ENCODE measurements at regions not wholly inside any gene's neighbourhood (a gene's known extent, or its start where the extent isn't known, plus 50 kb on each side); places are given as distances from the start of the nearest gene placed in this dataset.

DNA sequence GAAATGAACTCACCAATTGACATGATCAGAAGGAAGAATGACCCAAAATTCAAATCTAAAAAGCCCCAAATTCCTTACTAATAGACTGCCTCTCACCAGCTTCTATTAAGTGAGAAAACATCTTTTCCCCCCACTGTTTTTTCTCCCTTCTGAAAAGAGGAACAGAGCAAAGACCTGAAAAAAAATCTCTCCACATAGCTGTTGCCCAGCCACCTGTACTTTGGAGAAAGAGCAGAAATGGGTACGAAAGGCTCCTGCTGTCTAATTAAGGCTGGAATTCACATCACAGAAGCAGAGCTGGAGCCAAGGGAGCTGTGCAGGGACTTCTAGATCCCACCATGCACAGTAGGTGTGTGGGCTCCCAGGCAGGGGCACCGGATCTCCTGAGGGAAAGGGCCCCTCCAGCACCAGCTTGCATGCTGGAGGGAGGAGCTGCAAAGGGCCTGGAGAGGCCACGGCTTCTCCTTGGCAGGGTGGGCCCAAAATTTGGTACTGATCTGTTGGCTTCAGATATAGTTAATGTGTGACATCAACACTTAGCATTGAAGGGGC, 73.2 kb upstream of the DUSP22 start:
- peak overlapping the region; percentile 72 for H3K9ac ChIP-seq (ENCODE audit: control insufficient read depth, insufficient read depth, low read length)
- in situ Hi-C loops (cut with MboI) (loop anchor here (10.0 kb wide), 1 partner anchor 176 kb away; the partner anchor contains the start of gene IRF4), intact Hi-C loops (cut with micrococcal nuclease; ENCODE audit: unreplicated experiment) (no loop called here)
- H3K4me3 ChIP-seq = peak overlapping the region; percentile 47; the same call in 1 of the 2 replicates
- DNase-seq (ENCODE audit: low read depth, low spot score) (peak; percentile 73), FAIRE-seq (no peak), ATAC-seq (peak; percentile 28)
- ChIA-PET SMC1A (ENCODE audit: uncharacterized antibody, unreplicated experiment) (interaction anchor here (0.6 to 24.5 kb wide), 23 partner anchors 7 to 335 kb away, joined by 3 to 748 read pairs (median 6); partner anchors contain the start of gene IRF4), POLR2A (interaction anchor here (0.8 to 10.4 kb wide), 10 partner anchors 8 to 171 kb away, joined by 3 to 139 read pairs (median 3); no protein-coding TSS in a partner anchor), CTCF (interaction anchor here (1.0 to 13.3 kb wide), 10 partner anchors 8 to 178 kb away, joined by 3 to 460 read pairs (median 6); no protein-coding TSS in a partner anchor), RAD21 (ENCODE audit: unreplicated experiment) (interaction anchor here (0.8 to 15.0 kb wide), 24 partner anchors 9 to 374 kb away, joined by 3 to 519 read pairs (median 8); partner anchors contain the start of genes DUSP22 and IRF4)
- TSS peak; percentile 71 for BruUV-seq (replicated peaks)
- no peaks in the 10 kb centered on the region for H3K27me3 ChIP-seq (replicated peaks in 1 of 2; ENCODE audit: control insufficient read depth in 2 of 2, insufficient read depth in 2 of 2, low read length in 1 of 2)
- 0% methylated on average over 3 of the region's 3 CpGs for WGBS (ENCODE audit: insufficient coverage, insufficient replicate concordance, low lambda C conversion rate, missing lambda C conversion rate)
- H3K36me3 ChIP-seq (ENCODE audit: control insufficient read depth in 2 of 2, insufficient read depth in 2 of 2, low read length in 1 of 2) = no peaks in the 10 kb centered on the region
- peaks cover under 1% of the 10 kb centered on the region; the same call in 1 of the 3 replicates for H3K9me3 ChIP-seq (replicated peaks; ENCODE audit: control insufficient read depth, insufficient read depth, low read length)
- H3K79me2 ChIP-seq (ENCODE audit: control insufficient read depth, insufficient read depth, low read length) = peaks cover 17% of the 10 kb centered on the region
- H3K27ac ChIP-seq (ENCODE audit: control insufficient read depth, insufficient read depth) = peak overlapping the region; percentile 94
- peaks cover 93% of the 10 kb centered on the region for H3K4me1 ChIP-seq (ENCODE audit: control insufficient read depth, insufficient read depth, low read length)
- no peak overlapping the region for H2AFZ ChIP-seq (ENCODE audit: control insufficient read depth, low read depth, low read length)
- H4K20me1 ChIP-seq (ENCODE audit: control insufficient read depth, insufficient read depth) = no peaks in the 10 kb centered on the region
- peak overlapping the region; percentile 77 for H3K4me2 ChIP-seq (ENCODE audit: control insufficient read depth, insufficient read depth)
- TF ChIP-seq ZBED1 (IDR thresholded peaks at IDR 0.05; ENCODE audit: borderline replicate concordance) (peak; percentile 58; the same call in 1 of the 2 replicates), NFXL1 (IDR thresholded peaks at IDR 0.05; ENCODE audit: borderline replicate concordance) (no peak), IKZF1 (conservative IDR thresholded peaks at IDR 0.05) (peak; percentile 58; the same call in 1 of the 2 replicates), JUNB (IDR thresholded peaks at IDR 0.05) (no peak), TCF12 (IDR thresholded peaks at IDR 0.05; ENCODE audit: low read depth, low read length) (peak; percentile 85; the same call in 1 of the 2 replicates), TCF3 (IDR thresholded peaks at IDR 0.05; ENCODE audit: borderline replicate concordance, insufficient read depth, low read depth, low read length) (peak; percentile 20; the same call in 1 of the 2 replicates), ZSCAN29 (IDR thresholded peaks at IDR 0.05) (no peak), RB1 (IDR thresholded peaks at IDR 0.05; ENCODE audit: borderline replicate concordance) (no peak), POU2F2 (IDR thresholded peaks at IDR 0.05; ENCODE audit: borderline replicate concordance, low read depth, low read length) (no peak; the same call in 2 of the 3 replicates), YY1 (IDR thresholded peaks at IDR 0.05; ENCODE audit: low read depth, low read length) (no peak), BACH1 (IDR thresholded peaks at IDR 0.05; ENCODE audit: borderline replicate concordance) (no peak), MTA2 (IDR thresholded peaks at IDR 0.05; ENCODE audit: low read depth) (peak; percentile 81), MYC (IDR thresholded peaks at IDR 0.05; ENCODE audit: insufficient read depth, insufficient read length, insufficient replicate concordance, low read length, severe bottlenecking) (no peak), HCFC1 (IDR thresholded peaks at IDR 0.05; ENCODE audit: low read length) (no peak), HDAC2 (IDR thresholded peaks at IDR 0.05) (no peak)
- TF ChIP-seq, protein P1, sequence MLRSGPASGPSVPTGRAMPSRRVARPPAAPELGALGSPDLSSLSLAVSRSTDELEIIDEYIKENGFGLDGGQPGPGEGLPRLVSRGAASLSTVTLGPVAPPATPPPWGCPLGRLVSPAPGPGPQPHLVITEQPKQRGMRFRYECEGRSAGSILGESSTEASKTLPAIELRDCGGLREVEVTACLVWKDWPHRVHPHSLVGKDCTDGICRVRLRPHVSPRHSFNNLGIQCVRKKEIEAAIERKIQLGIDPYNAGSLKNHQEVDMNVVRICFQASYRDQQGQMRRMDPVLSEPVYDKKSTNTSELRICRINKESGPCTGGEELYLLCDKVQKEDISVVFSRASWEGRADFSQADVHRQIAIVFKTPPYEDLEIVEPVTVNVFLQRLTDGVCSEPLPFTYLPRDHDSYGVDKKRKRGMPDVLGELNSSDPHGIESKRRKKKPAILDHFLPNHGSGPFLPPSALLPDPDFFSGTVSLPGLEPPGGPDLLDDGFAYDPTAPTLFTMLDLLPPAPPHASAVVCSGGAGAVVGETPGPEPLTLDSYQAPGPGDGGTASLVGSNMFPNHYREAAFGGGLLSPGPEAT (IDR thresholded peaks at IDR 0.05; ENCODE audit: low read depth) = peak; percentile 77; the same call in 1 of the 2 replicates
- TF ChIP-seq, protein P2, sequence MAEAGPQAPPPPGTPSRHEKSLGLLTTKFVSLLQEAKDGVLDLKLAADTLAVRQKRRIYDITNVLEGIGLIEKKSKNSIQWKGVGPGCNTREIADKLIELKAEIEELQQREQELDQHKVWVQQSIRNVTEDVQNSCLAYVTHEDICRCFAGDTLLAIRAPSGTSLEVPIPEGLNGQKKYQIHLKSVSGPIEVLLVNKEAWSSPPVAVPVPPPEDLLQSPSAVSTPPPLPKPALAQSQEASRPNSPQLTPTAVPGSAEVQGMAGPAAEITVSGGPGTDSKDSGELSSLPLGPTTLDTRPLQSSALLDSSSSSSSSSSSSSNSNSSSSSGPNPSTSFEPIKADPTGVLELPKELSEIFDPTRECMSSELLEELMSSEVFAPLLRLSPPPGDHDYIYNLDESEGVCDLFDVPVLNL (IDR thresholded peaks at IDR 0.05; ENCODE audit: low read depth, low read length) = no peak
